ENCODE measurements at regions not wholly inside any gene's neighbourhood (a gene's known extent, or its start where the extent isn't known, plus 50 kb on each side); places are given as distances from the start of the nearest gene placed in this dataset.

DNA sequence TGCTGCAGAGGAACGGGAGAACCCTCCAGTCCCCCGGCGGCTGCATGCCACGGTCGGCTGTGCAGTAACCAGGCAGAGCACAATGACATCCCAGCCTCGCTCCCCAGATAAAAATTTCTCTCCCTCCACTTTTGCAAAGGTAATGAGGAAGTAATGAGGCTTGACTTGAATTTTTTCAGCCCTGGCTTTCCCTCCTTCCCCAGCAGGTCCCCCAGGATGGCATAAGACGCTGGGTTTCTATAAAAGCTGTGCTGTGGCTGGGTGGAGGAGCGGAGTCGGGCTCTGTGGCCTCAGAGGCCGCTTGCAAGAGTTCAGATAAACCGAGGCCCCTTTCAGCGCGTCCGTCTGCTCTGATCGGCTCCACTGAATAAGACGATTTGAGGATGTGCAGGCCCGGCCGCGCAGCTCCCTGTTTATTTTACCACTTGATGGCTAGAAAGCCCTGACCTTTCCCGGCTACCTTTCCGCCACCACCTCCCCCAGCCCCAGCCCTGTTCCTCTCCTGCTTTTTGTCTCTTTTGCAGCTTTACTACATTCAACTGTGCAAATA is 351.9 kb upstream of the IRX2 start:
- H2AFZ ChIP-seq (ENCODE audit: low read length) = no peak overlapping the region
- H3K27ac ChIP-seq (ENCODE audit: insufficient read depth, low read length) = no peak overlapping the region
- no peaks in the 10 kb centered on the region for H4K20me1 ChIP-seq (ENCODE audit: control insufficient read depth, extremely low read depth, insufficient read depth, low read length)
- H3K4me2 ChIP-seq (ENCODE audit: extremely low read depth, insufficient read depth, low read length) = no peak overlapping the region
- H3K4me1 ChIP-seq (ENCODE audit: control insufficient read depth, extremely low read depth, insufficient read depth, low read length) = no peaks in the 10 kb centered on the region
- TF ChIP-seq EZH2 (IDR thresholded peaks at IDR 0.05; ENCODE audit: low read length, missing control alignments) = no peak
- H3K9me3 ChIP-seq (ENCODE audit: control insufficient read depth, insufficient read depth, low read depth, low read length) = no peaks in the 10 kb centered on the region
- DNase-seq (ENCODE audit: low read depth in 2 of 2) = no peak
- no peaks in the 10 kb centered on the region for H3K79me2 ChIP-seq (ENCODE audit: control insufficient read depth, insufficient read depth, low read length)
- no peaks in the 10 kb centered on the region for H3K27me3 ChIP-seq (ENCODE audit: control insufficient read depth, insufficient read depth, low read length)
- no peak overlapping the region for H3K4me3 ChIP-seq (replicated peaks in 1 of 4; ENCODE audit: control extremely low read depth in 1 of 4, insufficient read depth in 1 of 4, low read depth in 3 of 4, low read length in 4 of 4)
- no peak overlapping the region for H3K9ac ChIP-seq (ENCODE audit: insufficient read depth, low read length)
- H3K36me3 ChIP-seq (ENCODE audit: control insufficient read depth, insufficient read depth, low read length) = no peaks in the 10 kb centered on the region

DNA sequence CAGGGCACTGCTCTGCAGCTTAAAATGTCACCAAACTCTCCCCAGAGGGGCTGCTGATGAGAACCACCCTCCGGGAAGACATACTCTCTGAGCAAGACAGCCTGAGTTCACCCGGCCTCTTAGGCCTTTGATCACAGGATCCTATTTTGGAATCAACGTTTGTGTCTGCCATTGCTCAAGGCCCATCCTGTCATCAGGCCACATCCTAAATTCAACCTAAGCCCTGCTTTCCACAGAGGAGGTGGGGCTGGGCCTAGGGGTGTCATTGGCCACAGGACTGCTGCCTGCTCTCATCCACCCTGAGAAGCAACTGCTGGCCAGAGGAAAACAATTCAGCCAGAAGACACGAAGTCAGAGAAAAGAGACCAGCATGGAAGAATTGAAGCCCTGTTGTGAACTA is 351.1 kb upstream of the IRX2 start:
- no peak for DNase-seq (ENCODE audit: low read depth in 2 of 2)
- no peak overlapping the region for H2AFZ ChIP-seq (ENCODE audit: low read length)
- no peaks in the 10 kb centered on the region for H4K20me1 ChIP-seq (ENCODE audit: control insufficient read depth, extremely low read depth, insufficient read depth, low read length)
- H3K27ac ChIP-seq (ENCODE audit: insufficient read depth, low read length) = no peak overlapping the region
- no peaks in the 10 kb centered on the region for H3K36me3 ChIP-seq (ENCODE audit: control insufficient read depth, insufficient read depth, low read length)
- no peaks in the 10 kb centered on the region for H3K9me3 ChIP-seq (ENCODE audit: control insufficient read depth, insufficient read depth, low read depth, low read length)
- H3K79me2 ChIP-seq (ENCODE audit: control insufficient read depth, insufficient read depth, low read length) = no peaks in the 10 kb centered on the region
- H3K4me2 ChIP-seq (ENCODE audit: extremely low read depth, insufficient read depth, low read length) = no peak overlapping the region
- H3K4me1 ChIP-seq (ENCODE audit: control insufficient read depth, extremely low read depth, insufficient read depth, low read length) = no peaks in the 10 kb centered on the region
- H3K27me3 ChIP-seq (ENCODE audit: control insufficient read depth, insufficient read depth, low read length) = no peaks in the 10 kb centered on the region
- no peak overlapping the region for H3K4me3 ChIP-seq (replicated peaks in 1 of 4; ENCODE audit: control extremely low read depth in 1 of 4, insufficient read depth in 1 of 4, low read depth in 3 of 4, low read length in 4 of 4)
- H3K9ac ChIP-seq (ENCODE audit: insufficient read depth, low read length) = no peak overlapping the region
- TF ChIP-seq EZH2 (IDR thresholded peaks at IDR 0.05; ENCODE audit: low read length, missing control alignments) = no peak

DNA sequence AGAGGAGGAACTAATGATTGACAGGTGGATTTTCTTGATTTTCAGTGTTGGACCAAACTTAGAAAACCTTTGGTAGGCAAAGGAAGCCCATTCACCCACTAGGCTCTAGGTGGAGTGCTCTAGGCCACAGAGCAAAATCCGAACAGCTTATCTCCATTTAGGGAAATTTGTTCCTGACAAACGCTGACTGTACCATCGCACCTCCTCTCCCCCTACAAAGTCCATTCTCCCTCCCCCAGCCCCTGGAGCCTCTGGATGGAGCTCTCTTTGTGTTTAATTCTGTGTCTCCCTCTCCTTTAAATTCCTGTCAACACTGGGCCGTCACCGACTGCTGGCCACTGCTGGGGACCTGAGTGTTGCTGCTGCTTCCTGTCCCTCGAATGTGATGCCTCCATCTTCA is 350.1 kb upstream of the IRX2 start:
- Histone ChIP-seq H3K4me1 (ENCODE audit: control insufficient read depth, extremely low read depth, insufficient read depth, low read length) (no peaks in the 10 kb centered on the region), H3K9ac (ENCODE audit: insufficient read depth, low read length) (no peak overlapping the region), H3K27ac (ENCODE audit: insufficient read depth, low read length) (no peak overlapping the region), H3K36me3 (ENCODE audit: control insufficient read depth, insufficient read depth, low read length) (no peaks in the 10 kb centered on the region), H3K27me3 (ENCODE audit: control insufficient read depth, insufficient read depth, low read length) (no peaks in the 10 kb centered on the region), H3K4me3 (replicated peaks in 1 of 4; ENCODE audit: control extremely low read depth in 1 of 4, insufficient read depth in 1 of 4, low read depth in 3 of 4, low read length in 4 of 4) (no peak overlapping the region), H3K9me3 (ENCODE audit: control insufficient read depth, insufficient read depth, low read depth, low read length) (no peaks in the 10 kb centered on the region), H2AFZ (ENCODE audit: low read length) (no peak overlapping the region), H3K79me2 (ENCODE audit: control insufficient read depth, insufficient read depth, low read length) (no peaks in the 10 kb centered on the region), H4K20me1 (ENCODE audit: control insufficient read depth, extremely low read depth, insufficient read depth, low read length) (no peaks in the 10 kb centered on the region), H3K4me2 (ENCODE audit: extremely low read depth, insufficient read depth, low read length) (no peak overlapping the region)
- TF ChIP-seq EZH2 (IDR thresholded peaks at IDR 0.05; ENCODE audit: low read length, missing control alignments) = no peak
- TF ChIP-seq, protein P1, sequence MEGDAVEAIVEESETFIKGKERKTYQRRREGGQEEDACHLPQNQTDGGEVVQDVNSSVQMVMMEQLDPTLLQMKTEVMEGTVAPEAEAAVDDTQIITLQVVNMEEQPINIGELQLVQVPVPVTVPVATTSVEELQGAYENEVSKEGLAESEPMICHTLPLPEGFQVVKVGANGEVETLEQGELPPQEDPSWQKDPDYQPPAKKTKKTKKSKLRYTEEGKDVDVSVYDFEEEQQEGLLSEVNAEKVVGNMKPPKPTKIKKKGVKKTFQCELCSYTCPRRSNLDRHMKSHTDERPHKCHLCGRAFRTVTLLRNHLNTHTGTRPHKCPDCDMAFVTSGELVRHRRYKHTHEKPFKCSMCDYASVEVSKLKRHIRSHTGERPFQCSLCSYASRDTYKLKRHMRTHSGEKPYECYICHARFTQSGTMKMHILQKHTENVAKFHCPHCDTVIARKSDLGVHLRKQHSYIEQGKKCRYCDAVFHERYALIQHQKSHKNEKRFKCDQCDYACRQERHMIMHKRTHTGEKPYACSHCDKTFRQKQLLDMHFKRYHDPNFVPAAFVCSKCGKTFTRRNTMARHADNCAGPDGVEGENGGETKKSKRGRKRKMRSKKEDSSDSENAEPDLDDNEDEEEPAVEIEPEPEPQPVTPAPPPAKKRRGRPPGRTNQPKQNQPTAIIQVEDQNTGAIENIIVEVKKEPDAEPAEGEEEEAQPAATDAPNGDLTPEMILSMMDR (conservative IDR thresholded peaks at IDR 0.05 in 1 of 2, IDR thresholded peaks at IDR 0.05 in 1 of 2; ENCODE audit: low read depth in 1 of 2, low read length in 2 of 2) = no peak
- no peak for DNase-seq (ENCODE audit: low read depth in 2 of 2)

DNA sequence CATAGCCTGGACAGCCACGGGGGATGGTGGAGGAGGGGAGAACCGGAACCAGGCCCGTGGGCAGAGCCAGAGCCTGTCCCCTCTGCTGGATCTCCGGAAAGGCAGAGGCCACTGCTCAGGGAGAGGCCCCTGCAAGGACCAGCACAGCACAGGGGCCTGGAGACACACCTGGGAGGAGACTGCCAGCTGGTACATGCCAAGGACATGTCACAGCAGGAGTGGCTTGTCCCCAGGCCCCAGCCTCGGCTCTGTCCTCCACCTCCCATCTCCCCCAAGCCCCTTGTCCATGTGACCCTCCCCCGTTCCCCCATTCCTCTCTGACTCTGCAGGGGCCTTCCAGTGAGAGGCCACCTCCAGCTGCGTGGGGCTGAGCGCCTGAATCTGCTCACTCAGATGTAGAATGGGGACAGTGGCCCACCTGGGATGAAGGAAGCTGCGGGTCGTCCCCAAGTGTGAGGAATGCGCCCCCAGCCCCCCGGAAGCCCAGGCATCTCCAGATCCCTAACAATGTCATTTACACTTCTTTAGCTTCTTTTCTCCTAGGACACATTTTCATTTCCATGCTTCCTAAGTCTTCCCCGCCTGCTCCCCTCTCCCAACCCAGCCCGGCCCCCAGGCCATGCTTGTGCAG is 349.6 kb upstream of the IRX2 start:
- Histone ChIP-seq H3K27ac (ENCODE audit: insufficient read depth, low read length) (no peak overlapping the region), H3K9ac (ENCODE audit: insufficient read depth, low read length) (no peak overlapping the region), H3K4me1 (ENCODE audit: control insufficient read depth, extremely low read depth, insufficient read depth, low read length) (no peaks in the 10 kb centered on the region), H3K79me2 (ENCODE audit: control insufficient read depth, insufficient read depth, low read length) (no peaks in the 10 kb centered on the region), H3K4me2 (ENCODE audit: extremely low read depth, insufficient read depth, low read length) (no peak overlapping the region), H4K20me1 (ENCODE audit: control insufficient read depth, extremely low read depth, insufficient read depth, low read length) (no peaks in the 10 kb centered on the region), H3K27me3 (ENCODE audit: control insufficient read depth, insufficient read depth, low read length) (no peaks in the 10 kb centered on the region), H3K36me3 (ENCODE audit: control insufficient read depth, insufficient read depth, low read length) (no peaks in the 10 kb centered on the region), H2AFZ (ENCODE audit: low read length) (no peak overlapping the region), H3K9me3 (ENCODE audit: control insufficient read depth, insufficient read depth, low read depth, low read length) (no peaks in the 10 kb centered on the region), H3K4me3 (replicated peaks in 1 of 4; ENCODE audit: control extremely low read depth in 1 of 4, insufficient read depth in 1 of 4, low read depth in 3 of 4, low read length in 4 of 4) (no peak overlapping the region)
- no peak for DNase-seq (ENCODE audit: low read depth in 2 of 2)
- no peak for TF ChIP-seq EZH2 (IDR thresholded peaks at IDR 0.05; ENCODE audit: low read length, missing control alignments)
- TF ChIP-seq, protein P1 (conservative IDR thresholded peaks at IDR 0.05 in 1 of 2, IDR thresholded peaks at IDR 0.05 in 1 of 2; ENCODE audit: low read depth in 1 of 2, low read length in 2 of 2) = no peak
